22Rv1 (cell line): ENCODE measurements at regions not wholly inside any gene's neighbourhood (a gene's known extent, or its start where the extent isn't known, plus 50 kb on each side); places are given as distances from the start of the nearest gene placed in this dataset.
A peak's percentile ranks its signal among the peaks of the same experiment; 100 is the strongest.

Experiments used
- ZFX ChIP-seq: fragments of 450-650 bp; IDR thresholded peaks from 2 replicates; pipeline ENCODE4 v1.6.1; 2017; ENCODE audit warnings: antibody characterized with exemption, borderline replicate concordance
- TF ChIP-seq, protein P1 (sequence below): fragments of 450-650 bp; IDR thresholded peaks from 2 replicates; pipeline ENCODE4 v1.5.1; 2017; ENCODE audit warnings: mild to moderate bottlenecking

DNA sequence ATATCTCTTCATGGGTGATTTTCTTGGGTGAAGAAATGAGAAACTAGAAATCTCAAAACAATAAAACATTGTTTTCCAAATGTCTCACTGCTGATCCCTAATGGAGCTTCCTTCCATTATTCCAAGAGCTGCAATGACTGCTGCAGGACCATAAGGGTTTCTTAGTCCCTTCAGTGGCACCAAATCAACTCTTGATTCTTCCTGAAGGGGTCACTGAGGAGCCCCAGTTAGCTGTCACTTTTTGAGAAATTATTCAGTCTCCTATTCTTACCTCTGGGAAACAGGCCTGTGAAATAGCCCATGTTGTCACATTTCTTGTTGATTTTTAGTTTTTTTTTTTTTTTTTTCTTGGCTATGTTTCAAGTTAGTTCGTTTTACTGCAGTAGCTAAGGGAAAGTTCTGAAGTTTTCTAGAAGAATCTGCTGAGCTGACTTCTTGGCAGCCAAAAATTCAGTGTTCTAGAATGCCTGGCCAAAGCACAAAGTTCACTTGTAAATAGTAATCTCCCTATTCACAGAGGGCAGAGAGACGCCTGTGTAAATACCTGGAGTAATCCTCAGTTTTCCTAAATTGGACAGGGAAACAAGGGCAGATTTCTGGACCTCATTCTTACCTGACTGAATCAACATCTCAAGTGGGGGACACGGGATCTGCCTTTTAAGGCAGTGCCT, 480.0 kb downstream of the RIT2 start:
- TF ChIP-seq, protein P1, sequence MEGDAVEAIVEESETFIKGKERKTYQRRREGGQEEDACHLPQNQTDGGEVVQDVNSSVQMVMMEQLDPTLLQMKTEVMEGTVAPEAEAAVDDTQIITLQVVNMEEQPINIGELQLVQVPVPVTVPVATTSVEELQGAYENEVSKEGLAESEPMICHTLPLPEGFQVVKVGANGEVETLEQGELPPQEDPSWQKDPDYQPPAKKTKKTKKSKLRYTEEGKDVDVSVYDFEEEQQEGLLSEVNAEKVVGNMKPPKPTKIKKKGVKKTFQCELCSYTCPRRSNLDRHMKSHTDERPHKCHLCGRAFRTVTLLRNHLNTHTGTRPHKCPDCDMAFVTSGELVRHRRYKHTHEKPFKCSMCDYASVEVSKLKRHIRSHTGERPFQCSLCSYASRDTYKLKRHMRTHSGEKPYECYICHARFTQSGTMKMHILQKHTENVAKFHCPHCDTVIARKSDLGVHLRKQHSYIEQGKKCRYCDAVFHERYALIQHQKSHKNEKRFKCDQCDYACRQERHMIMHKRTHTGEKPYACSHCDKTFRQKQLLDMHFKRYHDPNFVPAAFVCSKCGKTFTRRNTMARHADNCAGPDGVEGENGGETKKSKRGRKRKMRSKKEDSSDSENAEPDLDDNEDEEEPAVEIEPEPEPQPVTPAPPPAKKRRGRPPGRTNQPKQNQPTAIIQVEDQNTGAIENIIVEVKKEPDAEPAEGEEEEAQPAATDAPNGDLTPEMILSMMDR, result peak; percentile 30
- no peak for TF ChIP-seq ZFX
